Activated CD4-positive, CD25-positive, alpha-beta regulatory T cell treated with anti-CD3 and anti-CD28 coated beads, Interleukin-2, amount 50 U/mL, for 24 hours (primary cell): ENCODE measurements at regions not wholly inside any gene's neighbourhood (a gene's known extent, or its start where the extent isn't known, plus 50 kb on each side); places are given as distances from the start of the nearest gene placed in this dataset.
"Not testable (repeated sequence)": the region's sequence is repeated elsewhere in the genome, so short reads cannot be mapped to it uniquely, and the experiment has no call there.

Source experiments
- ATAC-seq, 2 donors: fragments of 150-1000 bp; cut with Tn5 transposase; one replicate each; pipeline ENCODE4 v1.10.0; 2021; ENCODE audit warnings: mild to moderate bottlenecking in 1 of 2, moderate library complexity in 1 of 2

DNA sequence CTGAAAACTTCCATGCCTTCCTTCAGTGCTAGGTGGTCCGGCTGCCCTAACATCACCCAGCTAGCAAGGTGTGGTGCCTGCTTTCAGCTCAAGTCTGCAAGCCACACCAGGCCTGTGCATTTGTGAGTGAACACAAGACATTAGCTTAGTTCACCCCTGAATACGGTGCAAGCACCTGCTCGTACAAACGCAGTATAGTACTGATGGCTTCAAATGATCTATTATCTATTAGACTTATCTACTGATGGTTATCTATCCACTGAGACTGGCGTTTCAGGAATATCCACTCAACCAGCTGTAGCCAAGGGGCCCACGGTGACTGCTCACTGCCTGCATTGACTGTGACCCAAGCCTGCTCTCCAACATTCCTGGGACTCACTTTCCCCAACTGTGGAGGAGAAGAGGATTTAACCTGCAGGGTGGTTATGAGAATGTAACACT lies 155.9 kb downstream of the SHOX start:
- ATAC-seq: no peak

- no peak for ATAC-seq
Observed at GRCh38 chrX:784829-785228, 154.2 kb downstream of the SHOX start.

GRCh38 chrX:781224-782204 lies 150.9 kb downstream of the SHOX start:
- ATAC-seq: no peak

- no peak for ATAC-seq
Observed at GRCh38 chrX:776529-777230, 146.1 kb downstream of the SHOX start.

DNA sequence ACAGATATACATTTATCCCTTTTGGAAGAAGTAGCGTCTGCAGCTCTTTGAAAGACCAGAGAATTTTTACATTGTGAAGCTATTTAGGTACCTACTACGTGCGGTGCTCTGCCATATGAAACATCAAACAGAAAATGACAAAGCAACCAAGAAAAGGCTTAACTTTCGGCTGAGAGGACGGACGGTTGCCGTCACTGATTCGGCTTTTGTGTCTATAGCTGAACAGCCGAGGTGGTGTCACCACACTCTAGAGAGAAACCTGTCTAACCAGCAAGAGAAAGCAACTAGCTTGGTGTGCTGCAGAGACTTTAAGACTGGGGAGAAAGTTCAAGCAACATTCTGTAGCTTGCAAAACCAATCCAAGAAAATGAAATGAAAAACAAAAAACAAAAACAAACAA lies 145.5 kb downstream of the SHOX start:
- no peak for ATAC-seq

GRCh38 chrX:774536-774935 lies 143.9 kb downstream of the SHOX start:
- ATAC-seq: no peak

DNA sequence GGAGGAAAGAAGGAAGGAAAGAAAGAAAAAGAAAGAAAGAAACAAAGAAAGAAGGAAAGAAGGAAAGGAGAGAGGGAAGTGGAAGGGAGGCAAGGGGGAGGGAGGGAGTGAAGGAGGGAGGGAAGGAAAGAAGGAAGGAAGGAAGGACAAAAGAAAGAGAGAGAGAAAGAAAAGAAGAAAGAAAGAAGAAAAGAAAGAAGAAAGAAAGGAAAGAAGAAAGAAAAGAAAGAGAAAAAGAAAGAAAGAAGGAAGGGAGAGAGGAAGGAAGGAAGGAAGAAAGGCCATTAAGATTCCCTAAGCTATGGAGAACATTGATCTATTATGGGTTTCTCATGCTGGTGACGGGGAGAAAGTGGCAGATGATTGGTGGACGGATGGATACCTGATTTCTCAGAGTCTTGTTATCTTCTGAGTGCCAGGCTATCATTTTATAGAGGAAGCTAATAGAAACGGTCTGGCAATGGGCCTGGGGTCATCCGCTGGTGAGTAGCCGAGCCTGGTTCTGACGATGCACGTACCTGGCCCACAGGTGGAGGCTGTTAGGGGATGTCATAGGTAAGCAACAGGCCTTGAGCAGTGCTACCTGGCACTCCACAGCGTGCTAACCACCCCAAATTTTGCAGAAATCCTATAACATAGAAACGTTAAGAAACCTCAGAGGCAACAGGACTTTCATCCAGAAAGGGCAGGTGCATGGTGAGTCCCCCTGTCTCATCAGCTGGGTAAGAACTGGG lies 142.9 kb downstream of the SHOX start:
- no peak for ATAC-seq

DNA sequence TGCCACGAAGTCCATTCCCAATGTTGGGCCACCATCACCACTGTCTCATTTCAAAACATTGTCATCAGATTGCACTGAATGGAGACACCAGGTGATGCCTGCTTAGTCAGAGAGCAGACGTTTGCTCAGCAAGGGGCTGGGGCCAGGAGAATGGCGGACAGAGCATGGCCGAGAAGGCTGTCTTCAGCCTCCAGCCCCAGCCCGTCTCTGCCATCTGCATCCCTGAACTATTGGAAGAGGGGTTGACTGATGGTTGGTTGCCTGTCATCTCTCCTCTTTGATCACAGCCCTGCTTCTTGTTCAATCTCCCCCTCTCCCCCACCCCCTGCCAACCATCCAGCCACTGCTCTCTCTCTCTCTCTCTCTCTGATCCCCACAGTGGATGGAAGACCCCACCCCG lies 140.9 kb downstream of the SHOX start:
- no peak for ATAC-seq

DNA sequence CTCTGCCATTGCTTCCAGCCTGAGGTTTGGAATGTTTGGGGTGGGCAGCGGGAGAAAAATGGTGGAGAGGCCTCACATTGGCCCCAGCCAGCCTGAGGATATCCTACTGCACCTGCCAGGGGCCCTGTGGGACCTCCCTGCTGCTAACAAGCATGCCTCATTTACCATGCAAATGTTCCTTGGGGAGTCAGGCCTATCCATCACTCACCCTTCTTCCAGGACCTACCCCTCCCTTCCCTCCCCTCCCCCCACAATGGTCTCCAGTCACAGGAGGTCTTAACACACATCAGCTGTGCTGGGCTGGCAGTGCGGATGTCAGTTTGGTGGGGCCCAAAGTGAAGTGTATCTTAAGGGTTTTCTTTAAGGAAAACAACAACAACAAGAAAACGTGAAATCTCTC lies 139.2 kb downstream of the SHOX start:
- no peak for ATAC-seq

GRCh38 chrX:768596-768995 lies 138.0 kb downstream of the SHOX start:
- ATAC-seq: no peak

DNA sequence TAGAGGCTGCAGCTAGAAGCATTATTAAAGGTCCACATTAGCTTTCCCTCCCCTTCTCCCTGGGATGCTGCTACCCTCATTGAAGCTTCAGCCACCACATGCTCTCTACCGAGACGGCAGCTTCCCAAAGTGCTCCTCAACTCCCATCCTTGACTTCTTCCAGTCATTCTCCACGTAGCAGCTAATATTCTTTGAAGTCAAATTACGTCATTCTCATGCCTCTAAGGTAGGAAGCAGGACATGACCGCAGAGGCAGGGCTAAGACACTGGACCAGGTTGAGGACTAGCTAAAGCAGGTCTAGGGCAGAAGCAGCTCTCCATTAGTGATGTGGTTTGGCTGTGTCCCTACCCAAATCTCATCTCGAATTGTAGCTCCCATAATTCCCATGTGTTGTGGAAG lies 128.3 kb downstream of the SHOX start:
- ATAC-seq: no peak

GRCh38 chrX:750812-751211 lies 120.2 kb downstream of the SHOX start:
- ATAC-seq: no peak

DNA sequence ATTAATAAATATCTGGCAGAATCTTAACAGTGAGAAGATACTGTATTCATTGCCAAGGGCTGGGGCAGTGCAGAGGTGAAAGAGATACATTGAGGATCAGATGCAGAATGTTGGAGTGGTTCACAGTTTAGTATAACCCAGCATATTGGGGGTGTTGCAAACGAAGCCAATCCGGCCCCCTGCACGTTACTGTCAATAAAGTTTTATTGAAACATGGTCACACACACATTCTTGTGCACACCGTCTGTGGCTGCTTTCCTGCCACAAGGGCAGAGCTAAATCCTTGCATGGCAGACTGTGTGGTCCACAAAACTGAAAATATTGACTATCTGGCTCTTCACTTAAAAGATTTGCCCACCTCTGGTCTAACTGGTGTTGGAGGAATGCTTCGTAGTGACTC lies 119.7 kb downstream of the SHOX start:
- no peak for ATAC-seq

DNA sequence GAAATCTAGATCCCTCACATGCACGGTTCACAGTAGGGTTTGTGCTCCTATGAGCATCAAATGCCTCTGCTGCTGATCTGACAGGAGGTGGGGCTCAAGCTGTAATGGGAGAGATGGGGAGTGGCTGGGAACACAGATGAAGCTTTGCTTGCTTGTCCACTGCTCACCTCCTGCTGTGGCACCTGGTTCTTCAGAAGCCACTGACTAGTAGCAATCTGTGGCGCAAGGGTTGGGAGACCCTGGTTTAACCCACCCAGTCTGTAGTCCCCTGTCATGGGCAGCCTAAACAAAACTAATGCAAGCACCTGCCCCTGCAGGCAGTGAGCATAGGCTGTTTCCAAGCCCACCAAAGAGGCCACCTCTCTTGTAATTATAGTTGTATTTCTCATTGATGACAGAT lies 116.6 kb downstream of the SHOX start:
- no peak for ATAC-seq

GRCh38 chrX:739611-740010 lies 109.0 kb downstream of the SHOX start:
- ATAC-seq: no peak

- not testable (repeated sequence) for ATAC-seq
Observed at GRCh38 chrX:737021-737420, 106.4 kb downstream of the SHOX start.

- no peak for ATAC-seq
Observed at GRCh38 chrX:734362-734761, 103.8 kb downstream of the SHOX start.

DNA sequence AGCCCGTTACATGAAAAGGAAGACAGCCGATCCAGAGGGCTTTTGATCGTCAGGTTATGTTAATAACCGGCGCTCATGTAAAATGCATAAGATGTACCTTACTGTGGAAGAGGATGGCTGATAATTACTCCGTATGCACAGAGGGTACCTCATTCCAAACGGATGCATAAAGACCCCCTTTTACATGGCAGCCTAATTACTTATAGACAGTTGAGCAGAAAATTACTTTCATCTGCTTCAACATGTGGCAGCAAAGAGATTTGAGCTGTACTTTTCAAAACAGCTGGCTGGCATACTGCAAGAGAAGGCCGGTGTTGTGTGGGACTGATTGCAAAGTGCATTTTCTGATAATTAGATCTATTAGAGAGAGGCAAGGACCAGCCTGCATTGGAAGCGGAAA lies 103.4 kb downstream of the SHOX start:
- no peak for ATAC-seq

- no peak for ATAC-seq
Observed at GRCh38 chrX:729583-730409, 99.2 kb downstream of the SHOX start.

DNA sequence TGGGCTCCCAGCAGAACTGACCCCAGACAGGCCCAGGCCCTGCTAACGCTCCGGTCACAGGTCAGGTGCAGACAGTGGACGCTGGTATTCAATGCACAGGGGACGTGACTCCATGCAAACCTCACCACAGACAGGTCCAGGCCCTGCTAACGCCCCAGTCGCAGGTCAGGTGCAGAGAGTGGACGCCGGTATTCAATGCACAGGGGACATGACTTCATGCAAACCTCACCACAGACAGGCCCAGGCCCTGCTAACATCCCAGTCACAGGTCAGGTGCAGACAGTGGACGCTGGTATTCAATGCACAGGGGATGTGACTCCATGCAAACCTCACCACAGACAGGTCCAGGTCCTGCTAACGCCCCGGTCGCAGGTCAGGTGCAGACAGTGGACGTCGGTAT lies 98.5 kb downstream of the SHOX start:
- not testable (repeated sequence) for ATAC-seq

DNA sequence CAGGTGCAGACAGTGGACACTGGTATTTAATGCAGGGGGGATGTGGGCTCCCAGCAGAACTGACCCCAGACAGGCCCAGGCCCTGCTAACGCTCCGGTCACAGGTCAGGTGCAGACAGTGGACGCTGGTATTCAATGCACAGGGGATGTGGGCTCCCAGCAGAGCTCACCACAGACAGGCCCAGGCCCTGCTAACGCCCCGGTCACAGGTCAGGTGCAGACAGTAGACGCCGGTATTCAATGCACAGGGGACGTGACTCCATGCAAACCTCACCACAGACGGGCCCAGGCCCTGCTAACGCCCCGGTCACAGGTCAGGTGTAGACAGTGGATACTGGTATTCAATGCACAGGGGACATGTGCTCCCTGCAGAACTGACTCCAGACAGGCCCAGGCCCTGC lies 98.0 kb downstream of the SHOX start:
- ATAC-seq: not testable (repeated sequence)
